ENCODE measurements at regions not wholly inside any gene's neighbourhood (a gene's known extent, or its start where the extent isn't known, plus 50 kb on each side); places are given as distances from the start of the nearest gene placed in this dataset.

GRCh38 chr1:232393010-232393409 lies 236.9 kb downstream of the SIPA1L2 start:
- H3K4me2 ChIP-seq (ENCODE audit: insufficient read depth, low read length): no peak overlapping the region
- H3K79me2 ChIP-seq (ENCODE audit: control insufficient read depth, insufficient read depth, low read length): no peaks in the 10 kb centered on the region
- dilution Hi-C loops (cut with MboI; ENCODE audit: extremely low pct_ligation_motif_present, low sequenced_read_pairs) (no loop called here), intact Hi-C loops (cut with micrococcal nuclease) (no loop called here)
- CTCF ChIA-PET: no interaction called here
- H4K20me1 ChIP-seq (replicated peaks; ENCODE audit: control insufficient read depth, extremely low read depth, insufficient read depth, low read length): no peaks in the 10 kb centered on the region
- no peak for FAIRE-seq
- DNase-seq (ENCODE audit: low read depth, low spot score): peak; percentile 15
- no peak overlapping the region for H2AFZ ChIP-seq (ENCODE audit: low read depth, low read length)
- H3K27ac ChIP-seq (ENCODE audit: insufficient read depth, low read depth, low read length): no peak overlapping the region
- H3K36me3 ChIP-seq (ENCODE audit: control insufficient read depth in 2 of 2, extremely low read depth in 1 of 2, insufficient read depth in 2 of 2, low read length in 2 of 2): no peaks in the 10 kb centered on the region
- H3K4me1 ChIP-seq (ENCODE audit: control insufficient read depth, extremely low read depth, insufficient read depth, low read length): no peaks in the 10 kb centered on the region
- BruUV-seq (replicated peaks): no TSS peak
- no peaks in the 10 kb centered on the region for H3K9me1 ChIP-seq (replicated peaks; ENCODE audit: control insufficient read depth, extremely low read depth, insufficient read depth, low read length)
- H3K9ac ChIP-seq (replicated peaks; ENCODE audit: extremely low read depth, insufficient read depth, low read length): no peak overlapping the region
- no peak overlapping the region for H3K4me3 ChIP-seq (replicated peaks in 1 of 3; ENCODE audit: insufficient read depth in 1 of 3, low read depth in 1 of 3, low read length in 3 of 3)
- POLR2A ChIA-PET: no interaction called here
- no peaks in the 10 kb centered on the region for H3K27me3 ChIP-seq (ENCODE audit: control insufficient read depth in 2 of 2, insufficient read depth in 2 of 2, low read length in 2 of 2)
- TF ChIP-seq CTCF (IDR thresholded peaks at IDR 0.05; ENCODE audit: extremely low read depth in 1 of 2, insufficient read depth in 1 of 2, low read depth in 1 of 2, low read length in 2 of 2) (no peak), GATA2 (IDR thresholded peaks at IDR 0.05; ENCODE audit: insufficient read depth, insufficient read length, low read depth, low read length) (no peak), FOS (IDR thresholded peaks at IDR 0.05; ENCODE audit: borderline replicate concordance, insufficient read depth, low read length) (no peak), MYC (IDR thresholded peaks at IDR 0.05; ENCODE audit: low read depth, low read length) (no peak), EZH2 (IDR thresholded peaks at IDR 0.05; ENCODE audit: borderline replicate concordance, low read depth, low read length, severe bottlenecking) (no peak), MAX (IDR thresholded peaks at IDR 0.05; ENCODE audit: insufficient read depth, insufficient read length) (no peak), POLR2AphosphoS5 (IDR thresholded peaks at IDR 0.05; ENCODE audit: insufficient read depth, low read depth, low read length) (no peak), POLR2A (IDR thresholded peaks at IDR 0.05; ENCODE audit: low read depth, low read length) (no peak), JUN (IDR thresholded peaks at IDR 0.05; ENCODE audit: borderline replicate concordance, insufficient read depth, insufficient read length, low read depth) (no peak)
- H3K9me3 ChIP-seq (replicated peaks; ENCODE audit: control insufficient read depth, insufficient read depth, low read length): no peaks in the 10 kb centered on the region

Data from endothelial cell of umbilical vein (primary cell).